ENCODE measurements at regions not wholly inside any gene's neighbourhood (a gene's known extent, or its start where the extent isn't known, plus 50 kb on each side); places are given as distances from the start of the nearest gene placed in this dataset.
"Not testable (repeated sequence)": the region's sequence is repeated elsewhere in the genome, so short reads cannot be mapped to it uniquely, and the experiment has no call there.

DNA sequence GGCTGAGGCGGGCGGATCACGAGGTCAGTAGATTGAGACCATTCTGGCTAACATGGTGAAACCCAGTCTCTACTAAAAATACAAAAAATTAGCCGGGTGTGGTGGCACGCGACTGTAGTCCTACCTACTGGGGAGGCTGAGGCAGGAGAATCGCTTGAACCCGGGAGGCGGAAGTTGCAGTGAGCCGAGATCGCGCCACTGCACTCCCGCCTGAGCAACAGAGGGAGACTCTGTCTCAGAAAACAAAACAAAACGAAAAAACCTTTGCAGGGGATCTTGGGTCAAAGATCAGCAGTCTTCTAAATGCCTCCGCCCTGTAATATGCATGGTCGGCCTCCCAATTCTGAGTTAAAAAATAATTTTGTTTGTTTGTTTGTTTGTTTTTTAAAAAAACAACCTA lies 340.9 kb upstream of the PRKCQ start:
- TF ChIP-seq ELF4 (IDR thresholded peaks at IDR 0.05); CTBP1 (IDR thresholded peaks at IDR 0.05; ENCODE audit: borderline replicate concordance); FOXA1 (IDR thresholded peaks at IDR 0.05); NFRKB (IDR thresholded peaks at IDR 0.05); FOXK2 (IDR thresholded peaks at IDR 0.05): not testable (repeated sequence)

Data from HEK293T (cell line).